ENCODE measurements at regions not wholly inside any gene's neighbourhood (a gene's known extent, or its start where the extent isn't known, plus 50 kb on each side); places are given as distances from the start of the nearest gene placed in this dataset.
A peak's percentile ranks its signal among the peaks of the same experiment; 100 is the strongest.
"Not testable (repeated sequence)": the region's sequence is repeated elsewhere in the genome, so short reads cannot be mapped to it uniquely, and the experiment has no call there.

DNA sequence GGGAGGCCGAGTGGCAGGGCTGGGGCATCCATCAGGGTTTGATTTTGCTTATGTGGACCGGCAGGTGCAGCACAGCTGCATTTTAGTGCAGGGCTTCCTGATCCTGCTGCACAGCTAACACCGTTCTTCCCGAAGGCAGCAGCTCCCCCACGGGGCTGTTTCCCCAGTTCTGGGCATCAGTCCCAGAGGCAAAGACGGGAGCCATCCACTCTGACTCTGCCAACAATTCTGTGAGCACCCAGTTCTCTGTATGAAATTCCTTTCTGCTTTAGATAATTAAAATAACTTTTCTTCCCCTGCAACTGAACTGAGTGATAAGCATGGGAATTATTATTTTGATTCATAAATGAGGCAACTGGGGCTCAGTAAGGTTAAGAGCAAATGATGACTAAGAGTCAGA is 262.9 kb upstream of the ATP10A start:
- DNase-seq (ENCODE audit: low spot score), result no peak

DNA sequence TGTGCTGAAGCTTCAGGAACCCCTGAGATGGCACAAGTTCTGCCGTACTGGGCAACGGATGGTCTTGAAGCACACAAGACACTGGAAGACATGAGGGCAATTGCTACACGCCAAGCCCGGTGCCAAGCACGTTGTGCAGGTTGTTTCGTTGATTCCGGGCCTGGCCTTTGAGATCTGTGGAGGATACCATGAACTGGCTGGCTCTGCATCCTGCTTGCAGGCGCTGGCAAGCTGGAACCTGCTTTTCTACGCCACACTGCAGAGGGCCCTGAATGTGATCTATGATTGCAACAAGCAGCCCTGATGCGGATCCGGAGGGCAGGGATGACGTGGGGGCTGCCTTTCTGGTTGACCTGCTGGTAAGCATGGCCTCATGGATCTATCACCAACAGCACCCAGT is 262.5 kb upstream of the ATP10A start:
- no peak for DNase-seq (ENCODE audit: low spot score)

DNA sequence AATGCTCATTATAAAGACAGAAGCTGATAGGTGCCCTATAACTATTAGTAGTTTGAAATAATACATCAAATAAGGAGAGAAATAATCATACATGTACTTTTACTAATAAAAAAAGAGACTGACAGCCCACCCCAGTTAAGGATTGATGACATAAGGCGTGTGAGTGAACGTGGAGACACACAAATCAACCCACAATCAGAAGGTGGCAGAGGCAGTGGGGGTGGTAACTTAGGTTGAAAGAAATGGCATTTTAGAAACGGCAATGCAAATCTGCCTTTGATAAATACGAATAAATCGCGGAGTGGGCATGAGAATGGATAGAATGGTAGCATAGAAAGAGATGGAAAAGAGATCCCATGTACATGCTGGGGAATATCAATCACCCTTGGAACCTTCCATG is 256.2 kb upstream of the ATP10A start:
- DNase-seq (ENCODE audit: low spot score), result no peak

DNA sequence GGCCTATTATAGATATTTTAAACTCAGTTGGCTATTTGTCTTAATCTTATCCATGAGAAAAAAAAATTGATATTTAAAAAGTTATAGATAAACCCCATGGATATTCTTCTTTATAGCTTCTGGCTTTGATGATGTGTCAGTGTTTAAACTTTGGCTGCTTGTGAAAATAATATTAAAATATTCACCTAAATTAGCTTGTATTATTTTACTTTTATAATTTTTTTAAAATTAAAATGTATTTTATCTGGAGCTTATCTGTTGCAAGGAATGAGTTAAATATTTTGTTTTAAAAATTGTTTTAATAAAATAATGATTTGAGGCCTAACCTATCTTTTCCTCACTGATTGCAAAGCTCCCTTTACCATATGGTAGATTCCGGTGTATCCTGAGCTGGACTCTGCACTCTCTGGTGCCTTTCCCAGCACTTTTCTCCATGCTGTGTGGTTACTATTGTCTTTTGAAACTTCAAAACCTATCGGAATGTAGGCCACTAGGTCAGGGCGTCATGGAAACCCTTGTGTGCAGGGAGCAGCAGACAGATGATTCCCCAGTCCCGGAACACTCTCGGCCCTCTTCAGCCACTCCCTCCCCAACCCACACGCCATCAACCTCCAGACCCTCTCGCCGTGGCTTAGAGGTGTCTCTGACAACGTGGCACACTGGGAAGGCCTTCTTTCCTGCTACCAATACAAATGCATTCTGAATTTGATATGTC is 252.3 kb upstream of the ATP10A start:
- no peak for DNase-seq (ENCODE audit: low spot score)

DNA sequence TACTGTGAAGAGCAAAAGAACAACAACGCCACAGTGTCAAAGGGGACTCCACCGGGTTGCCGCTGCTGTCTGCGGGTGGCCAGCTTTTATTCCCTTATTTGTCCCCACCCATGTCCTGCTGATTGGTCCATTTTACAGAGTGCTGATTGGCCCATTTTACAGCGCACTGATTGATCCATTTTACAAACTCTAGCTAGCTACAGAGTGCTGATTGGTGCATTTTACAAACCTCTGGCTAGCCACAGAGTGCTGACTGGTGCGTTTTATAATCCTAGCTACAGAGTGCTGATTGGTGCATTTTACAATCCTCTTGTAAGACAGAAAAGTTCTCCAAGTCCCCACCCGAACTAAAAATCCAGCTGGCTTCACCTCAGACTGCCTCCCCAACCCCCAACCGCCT is 251.0 kb upstream of the ATP10A start:
- DNase-seq (ENCODE audit: low spot score), result not testable (repeated sequence)

DNA sequence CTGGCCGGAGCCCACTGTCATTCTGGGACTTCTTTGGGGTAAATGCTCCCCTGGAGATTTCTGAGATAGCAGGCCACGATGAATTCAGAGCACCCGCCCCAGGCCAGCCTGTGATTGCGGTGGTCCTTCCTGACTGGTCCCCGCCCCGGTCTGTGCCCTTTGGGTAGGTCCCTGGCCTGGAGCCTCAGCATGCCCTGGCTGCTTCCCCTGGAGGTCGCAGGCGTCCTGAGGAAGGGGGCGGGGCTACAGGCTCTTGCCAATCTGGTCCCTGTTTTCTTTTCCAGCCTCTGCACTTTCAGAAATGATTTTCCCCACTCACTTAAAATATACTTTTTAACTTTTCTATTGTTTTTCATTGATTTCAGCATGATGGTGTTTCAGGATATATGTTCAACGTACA is 250.2 kb upstream of the ATP10A start:
- DNase-seq (ENCODE audit: low spot score), result no peak

DNA sequence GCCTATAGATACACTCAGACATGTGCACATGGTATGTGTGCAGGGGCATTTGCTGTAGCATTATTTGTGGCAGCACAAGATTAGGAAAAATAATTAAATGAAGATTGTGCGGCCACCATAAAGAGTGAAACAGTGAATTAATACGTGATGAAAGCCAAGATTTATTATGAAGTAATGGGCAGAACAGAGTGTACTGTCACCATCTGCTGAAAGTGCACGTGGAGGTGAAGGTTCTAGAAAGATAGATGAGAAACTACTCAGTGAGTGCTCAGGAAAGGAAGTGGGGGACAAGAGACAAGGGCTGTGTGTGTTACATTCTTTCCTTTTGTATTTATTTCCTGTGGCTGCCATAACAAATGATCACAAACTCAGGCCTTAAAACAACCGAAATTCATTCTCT is 246.1 kb upstream of the ATP10A start:
- DNase-seq (ENCODE audit: low spot score), result no peak

DNA sequence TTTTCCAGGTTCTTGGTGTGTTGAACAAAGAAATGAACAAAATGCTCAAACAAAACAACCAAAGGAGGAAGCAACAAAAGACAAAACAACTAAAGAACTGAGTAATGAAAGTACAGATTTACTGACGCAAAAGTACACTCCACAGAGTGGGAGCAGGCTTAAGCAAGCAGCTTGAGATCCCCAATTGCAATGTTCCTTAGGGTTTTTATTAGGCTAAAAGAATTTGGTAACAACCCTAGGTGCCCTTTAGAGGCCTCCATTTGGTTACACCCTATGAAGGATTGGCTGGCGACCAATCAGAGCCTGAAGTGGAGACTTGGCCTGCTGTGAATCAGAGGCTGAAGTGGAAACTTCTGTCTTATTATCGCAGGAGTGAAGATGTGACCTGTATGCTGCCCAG is 243.4 kb upstream of the ATP10A start:
- no peak for DNase-seq (ENCODE audit: low spot score)

DNA sequence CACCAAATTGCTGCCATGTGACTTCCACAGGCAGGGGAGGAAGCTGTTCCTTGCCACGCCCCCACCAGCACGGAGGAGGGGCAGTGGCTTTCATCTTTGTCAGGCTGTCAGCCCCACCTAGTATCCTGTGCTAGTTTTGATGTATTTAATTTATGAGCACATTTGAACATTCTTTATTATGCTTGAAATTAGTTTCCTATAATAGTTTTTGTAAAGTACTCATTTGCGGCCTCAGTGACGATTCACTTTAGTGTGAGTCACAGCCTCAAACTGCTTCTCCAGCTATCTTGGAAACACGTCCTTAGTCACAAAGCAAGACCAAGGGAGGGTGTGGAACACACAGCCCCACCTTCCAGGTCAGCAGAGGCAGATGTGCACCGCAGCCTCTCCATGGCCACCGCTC is 239.9 kb upstream of the ATP10A start:
- DNase-seq (ENCODE audit: low spot score), result peak; percentile 67

DNA sequence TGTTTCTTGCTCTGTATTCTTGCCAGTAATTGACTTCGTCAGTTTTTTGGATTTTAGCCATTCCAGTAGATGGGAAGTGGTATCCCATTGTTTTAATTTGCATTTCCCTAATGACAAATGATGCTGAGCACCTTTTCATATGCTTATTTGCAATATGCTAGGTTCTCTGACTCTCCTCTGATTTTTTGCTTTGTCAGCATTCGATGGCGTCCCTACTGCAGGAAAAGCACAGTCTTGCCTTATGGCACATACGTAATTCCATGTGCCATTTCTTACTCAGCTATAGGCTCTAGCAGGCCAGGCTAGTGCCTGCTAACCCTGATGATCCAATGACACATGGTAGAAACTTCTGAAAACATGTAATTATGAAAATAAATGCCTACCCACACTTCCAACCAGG is 239.2 kb upstream of the ATP10A start:
- no peak for DNase-seq (ENCODE audit: low spot score)

DNA sequence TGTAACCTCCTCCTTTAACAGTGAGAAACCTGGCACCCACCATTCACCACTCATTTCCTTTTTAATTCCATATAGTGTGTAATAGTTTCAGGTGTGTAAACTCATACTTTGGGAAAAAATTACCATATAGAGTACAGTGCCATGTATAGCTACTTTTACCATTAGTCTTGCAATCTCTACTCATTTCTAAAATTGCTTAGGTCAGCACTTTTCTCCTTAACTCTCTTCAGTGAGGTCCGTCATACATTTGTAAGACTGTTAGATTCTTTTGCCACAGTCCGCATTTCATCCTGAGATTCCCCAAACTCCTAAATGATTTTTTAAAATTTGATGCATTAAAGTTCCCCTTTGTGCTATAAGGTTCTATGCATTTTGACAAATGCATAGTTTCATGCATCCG is 238.3 kb upstream of the ATP10A start:
- no peak for DNase-seq (ENCODE audit: low spot score)

DNA sequence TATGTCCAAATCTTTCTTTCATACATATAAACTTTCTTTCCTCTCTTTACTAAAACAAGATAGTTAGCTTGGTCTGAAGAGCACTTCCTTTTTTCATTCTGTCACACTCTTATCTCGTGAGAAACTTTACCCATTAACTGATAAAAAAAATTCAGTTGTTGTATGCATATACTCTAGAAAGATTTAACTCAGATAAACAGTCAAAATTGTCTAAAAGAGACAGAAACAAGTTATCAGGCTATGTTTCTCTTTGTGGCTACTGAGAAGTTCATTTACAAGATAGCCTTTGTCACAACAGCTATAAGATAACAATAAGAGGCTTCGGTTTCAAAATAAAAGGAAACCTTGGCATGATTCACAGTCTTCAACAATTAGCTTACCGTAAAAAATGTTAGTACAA is 235.7 kb upstream of the ATP10A start:
- DNase-seq (ENCODE audit: low spot score), result no peak

DNA sequence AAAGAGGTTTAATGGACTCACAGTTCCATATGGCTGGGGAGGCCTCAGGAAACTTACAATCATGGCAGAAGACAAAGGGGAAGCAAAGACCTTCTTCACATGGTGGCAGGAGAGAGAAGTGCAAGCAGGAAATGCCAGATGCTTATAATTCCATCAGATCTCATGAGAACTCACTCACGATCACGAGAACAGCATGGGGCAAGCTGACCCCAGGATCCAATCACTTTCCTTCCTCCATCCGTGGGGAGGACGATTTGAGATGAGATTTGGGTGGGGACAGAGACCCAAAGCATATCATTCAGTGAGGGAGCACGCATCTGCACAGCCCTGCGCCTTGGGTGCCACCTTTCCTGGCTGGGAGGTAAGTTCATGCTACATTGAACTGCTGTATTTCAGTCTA is 234.1 kb upstream of the ATP10A start:
- DNase-seq (ENCODE audit: low spot score), result no peak

DNA sequence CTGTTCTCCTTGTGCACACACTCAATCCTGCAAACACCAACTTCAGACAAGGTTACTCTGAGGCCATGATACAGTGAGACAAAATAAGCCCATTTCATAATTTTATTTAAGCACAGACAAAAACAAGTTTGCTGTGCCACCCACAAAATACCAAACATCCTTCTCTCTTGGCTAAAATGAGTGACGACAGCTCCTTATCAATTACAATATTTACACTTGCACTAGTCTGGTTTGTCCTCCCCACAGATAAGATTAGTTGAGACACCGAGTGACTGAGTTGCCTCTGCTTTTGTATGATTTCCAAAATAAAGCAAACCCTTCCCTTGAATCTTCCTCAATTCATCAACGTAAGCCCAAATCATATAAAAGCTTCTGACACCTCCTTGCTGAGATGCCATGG is 233.5 kb upstream of the ATP10A start:
- DNase-seq (ENCODE audit: low spot score), result no peak

DNA sequence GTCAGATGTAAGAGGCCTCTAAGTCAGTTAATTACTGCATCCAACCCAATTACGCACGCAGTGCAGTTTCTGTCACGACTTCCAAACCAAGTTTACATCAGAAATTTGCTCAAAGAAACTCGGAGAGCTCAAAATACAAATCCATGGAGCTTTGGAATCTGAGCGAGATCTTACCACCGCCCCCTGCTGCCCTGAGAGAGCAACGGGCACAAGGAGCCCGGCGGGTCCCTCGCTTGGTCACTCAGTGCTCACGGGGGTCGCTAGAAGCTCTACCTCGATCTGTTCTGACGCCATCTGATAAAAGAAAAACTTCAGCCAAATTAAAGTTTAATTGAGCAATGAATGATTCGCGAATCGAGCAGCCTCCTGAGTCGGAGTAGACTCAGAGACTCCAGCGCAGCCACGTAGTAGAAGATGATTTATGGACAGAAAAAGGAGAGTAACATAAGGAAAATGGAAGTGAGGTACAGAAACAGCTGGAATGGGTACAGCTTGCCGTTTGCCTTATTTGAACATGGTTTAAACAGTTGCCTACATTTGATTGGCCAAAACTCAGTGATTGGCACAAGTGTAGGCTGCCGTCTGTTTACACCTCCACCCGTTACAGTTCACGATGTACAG is 232.7 kb upstream of the ATP10A start:
- DNase-seq (ENCODE audit: low spot score), result no peak

DNA sequence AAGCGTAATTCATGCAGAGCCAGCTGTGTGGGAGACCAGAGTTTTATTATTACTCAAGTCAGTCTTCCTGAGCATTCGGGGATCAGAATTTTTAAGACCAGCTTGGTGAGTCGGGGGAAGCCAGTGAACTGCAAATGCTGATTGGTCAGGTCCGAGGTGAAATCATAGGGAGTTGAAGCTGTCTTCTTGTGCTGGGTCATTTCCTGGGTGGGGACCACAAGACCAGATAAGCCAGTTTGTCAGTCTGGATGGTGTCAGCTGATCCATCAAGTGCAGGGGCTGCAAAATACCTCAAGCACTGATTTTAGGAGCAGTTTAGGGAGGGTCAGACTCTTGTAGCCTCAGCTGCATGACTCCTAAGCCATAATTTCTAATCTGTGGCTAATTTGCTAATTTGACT is 228.1 kb upstream of the ATP10A start:
- no peak for DNase-seq (ENCODE audit: low spot score)

DNA sequence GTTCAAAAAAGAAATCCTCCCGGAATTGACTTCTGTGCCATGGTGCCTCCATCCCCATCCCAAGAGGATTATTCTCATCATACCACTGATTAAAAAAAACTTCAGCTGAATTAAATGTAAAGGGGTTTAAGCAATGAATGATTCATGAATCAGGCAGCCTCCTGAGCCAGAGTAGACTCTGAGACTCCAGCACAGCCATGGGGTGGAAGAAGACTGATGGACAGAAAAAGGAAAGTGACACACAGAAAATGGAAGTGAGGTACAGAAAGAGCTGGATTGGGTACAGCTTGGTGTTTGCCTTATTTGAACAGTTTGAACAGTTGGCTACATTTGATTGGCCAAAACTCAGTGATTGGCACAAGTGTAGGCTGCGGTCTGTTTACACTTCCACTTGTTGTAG is 224.8 kb upstream of the ATP10A start:
- no peak for DNase-seq (ENCODE audit: low spot score)

DNA sequence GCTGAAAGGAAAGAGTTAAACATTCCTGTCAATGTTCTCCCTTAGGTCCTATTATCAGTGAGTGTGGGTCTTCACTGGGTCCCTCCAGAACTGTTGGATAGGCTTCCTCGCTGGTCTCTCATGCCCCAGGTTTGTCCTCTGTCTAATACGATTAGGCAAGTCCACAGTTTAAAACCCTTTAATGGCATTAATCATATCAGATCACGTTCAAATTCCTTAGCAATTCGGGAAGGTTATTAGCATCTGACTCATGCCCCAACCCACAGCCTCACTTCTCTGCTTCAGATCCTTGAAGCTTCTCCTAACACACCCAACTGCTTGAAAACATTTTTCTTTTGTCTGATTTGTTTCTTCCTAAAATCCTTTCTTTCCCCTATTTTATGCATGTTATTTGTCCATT is 224.3 kb upstream of the ATP10A start:
- peak; percentile 47 for DNase-seq (ENCODE audit: low spot score)

DNA sequence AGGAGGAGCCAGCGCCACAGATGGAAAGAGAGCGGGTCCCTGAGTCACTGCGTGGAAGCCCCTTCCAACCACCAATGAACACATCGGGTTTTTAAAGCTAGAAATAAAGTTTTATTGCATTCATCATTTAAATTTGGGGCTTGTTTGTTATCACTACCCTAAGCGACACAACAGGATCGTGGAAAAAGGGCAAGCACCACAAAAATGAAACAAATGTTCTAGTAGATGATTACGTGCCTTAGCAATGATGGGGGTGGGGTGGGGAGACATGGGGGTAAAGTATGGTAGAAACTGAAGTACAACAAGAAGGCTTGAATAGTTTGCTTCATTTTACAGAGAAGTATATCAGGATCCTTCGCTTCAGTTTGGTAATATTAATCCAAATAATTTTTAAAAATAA is 221.6 kb upstream of the ATP10A start:
- DNase-seq (ENCODE audit: low spot score), result no peak

DNA sequence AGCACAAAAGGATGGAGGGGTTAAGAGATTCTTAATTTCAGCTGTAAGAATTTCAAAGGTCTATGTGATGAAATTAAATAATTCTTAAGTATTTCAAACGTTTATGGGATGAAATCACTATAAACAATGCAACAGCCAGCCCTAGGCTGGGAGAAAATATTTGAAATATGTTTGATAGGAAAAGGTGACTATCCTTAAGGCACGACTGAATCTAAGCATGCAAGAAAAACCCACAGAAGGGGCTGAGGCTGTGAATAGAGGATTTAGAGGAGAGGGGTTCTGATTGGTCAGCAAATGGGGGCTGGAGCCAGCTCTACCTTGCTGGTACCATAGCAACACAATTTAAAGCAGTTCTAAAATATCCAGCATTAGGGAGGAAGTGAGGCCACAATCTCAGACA is 220.8 kb upstream of the ATP10A start:
- no peak for DNase-seq (ENCODE audit: low spot score)

DNA sequence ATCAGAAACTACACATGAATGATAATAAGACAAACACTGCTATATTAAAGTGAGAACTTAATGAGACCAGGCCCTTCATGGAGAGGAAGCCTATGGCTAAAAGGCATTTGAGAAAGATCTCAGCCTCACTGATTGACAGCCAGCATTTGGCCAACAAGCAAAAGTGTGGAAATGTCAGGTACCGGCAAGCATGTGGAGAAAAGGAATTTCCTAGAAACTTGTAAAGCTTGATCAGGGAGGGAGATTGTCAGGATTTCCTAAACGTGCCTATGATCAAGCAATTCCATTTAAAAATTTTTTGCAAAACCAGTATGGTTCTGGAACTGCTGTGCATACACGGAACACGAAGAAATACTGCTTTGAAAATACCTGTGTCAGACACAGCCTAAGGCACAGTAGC is 220.3 kb upstream of the ATP10A start:
- no peak for DNase-seq (ENCODE audit: low spot score)

DNA sequence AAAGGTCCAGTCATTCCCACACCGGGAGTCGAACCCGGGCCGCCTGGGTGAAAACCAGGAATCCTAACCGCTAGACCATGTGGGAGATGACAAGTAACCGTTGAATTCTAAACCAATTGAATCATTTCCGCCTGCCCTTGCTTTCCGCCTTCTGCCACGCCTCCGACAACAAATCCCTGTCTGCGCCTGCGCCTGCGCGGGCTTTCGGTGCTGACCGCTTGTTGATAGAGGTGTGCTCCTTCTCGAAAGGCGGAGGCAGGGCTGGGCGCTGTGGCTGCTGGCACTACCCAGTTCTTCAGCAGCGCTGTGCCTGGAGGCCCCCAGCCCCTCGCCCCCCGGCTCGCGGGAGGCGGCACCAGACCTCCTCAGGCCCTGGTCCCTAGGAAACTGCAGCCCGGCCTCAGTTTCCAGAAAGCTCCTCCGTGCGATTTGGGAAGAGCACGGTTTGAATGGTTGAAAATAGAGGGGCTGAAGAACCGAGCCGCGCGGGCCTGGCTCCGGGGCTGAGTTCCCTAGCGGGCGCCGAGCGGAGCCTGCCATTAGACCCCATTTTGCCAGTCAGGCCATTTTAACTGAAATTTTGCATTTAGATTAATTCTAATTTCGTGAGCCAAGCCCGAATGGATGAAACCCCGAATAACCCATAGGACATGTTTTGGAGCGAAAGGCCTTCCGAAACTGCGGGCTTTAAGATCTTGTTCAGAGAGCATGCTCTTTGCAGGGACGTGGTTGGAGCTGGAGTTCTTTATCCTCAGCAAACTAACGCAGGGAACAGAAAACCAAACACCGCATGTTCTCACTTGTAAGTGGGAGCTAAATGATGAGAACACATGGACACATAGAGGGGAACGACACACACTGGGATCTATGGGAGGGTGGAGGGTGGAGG is 219.3 kb upstream of the ATP10A start:
- peak; percentile 96 for DNase-seq (ENCODE audit: low spot score)

DNA sequence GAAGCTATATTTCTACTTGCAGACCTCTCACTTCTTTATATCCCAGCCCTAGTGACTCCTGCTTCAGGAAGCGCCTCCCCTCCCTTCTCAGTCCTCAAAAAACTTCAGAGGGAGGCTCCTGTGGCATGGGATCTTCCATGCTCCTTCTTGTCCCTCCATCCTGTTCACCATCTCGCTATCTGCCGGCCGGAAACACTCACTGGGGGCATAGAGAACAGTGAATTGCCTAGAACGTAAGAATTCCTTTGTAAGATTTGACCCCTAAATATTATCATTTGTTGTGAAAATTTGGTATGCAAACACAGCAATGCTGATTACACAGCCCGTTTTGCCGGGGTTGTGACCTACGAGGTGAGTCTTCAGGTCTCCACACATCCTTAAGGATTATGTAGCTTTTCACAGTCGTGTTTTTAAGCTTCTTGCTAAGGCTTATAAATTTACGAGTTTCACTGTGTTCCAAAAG is 218.7 kb upstream of the ATP10A start:
- no peak for DNase-seq (ENCODE audit: low spot score)

All from putamen (tissue), 1 donor.